IMR-90 (cell line): ENCODE measurements at regions not wholly inside any gene's neighbourhood (a gene's known extent, or its start where the extent isn't known, plus 50 kb on each side); places are given as distances from the start of the nearest gene placed in this dataset.

Experiments used
- ATAC-seq: fragments of 200-7000 bp; cut with Tn5 transposase; 2 replicates; pipeline ENCODE4 v1.9.1; 2020; ENCODE audit warnings: low read depth, mild to moderate bottlenecking, moderate library complexity
- BruUV-seq: library from RNA; stranded (reverse); fragments of 400-500 nt; replicated peaks from 2 replicates; lab custom pipeline; 2021; lab: Mats Ljungman, UMichigan
- CTCF ChIA-PET: fragments of 300-600 bp; formaldehyde crosslinking; extraction: SDS; loops from one replicate; lab custom pipeline; 2021; ENCODE audit warnings: antibody characterized with exemption; lab: Yijun Ruan, JAX
- POLR2A ChIA-PET: fragments of 300-600 bp; sonication (Branson Sonifier 250); formaldehyde crosslinking; loops from one replicate; lab custom pipeline; 2022; ENCODE audit warnings: antibody characterized with exemption; ENCODE audit not compliant: unreplicated experiment; lab: Charles Lee
- DNase-seq: peaks from one replicate; pipeline ENCODE4 v3.0.0; 2013
- H2AFZ ChIP-seq: replicated peaks from 2 replicates; pipeline ENCODE3; 2013; ENCODE audit warnings: low read length, mild to moderate bottlenecking; ENCODE audit not compliant: poor library complexity
- H2AK5ac ChIP-seq: 2 replicates; pipeline ENCODE4 v1.6.1; 2013; ENCODE audit warnings: low read depth, low read length, inconsistent platforms
- H2AK9ac ChIP-seq: replicated peaks from 2 replicates; pipeline ENCODE3; 2013; ENCODE audit warnings: mild to moderate bottlenecking, low read depth, low read length, moderate library complexity; ENCODE audit not compliant: poor library complexity
- H2BK120ac ChIP-seq: 2 replicates; pipeline ENCODE4 v1.6.1; 2013; ENCODE audit warnings: low read depth, low read length, inconsistent platforms
- H2BK15ac ChIP-seq: 3 replicates; pipeline ENCODE4 v1.6.1; 2013; ENCODE audit warnings: low read depth, low read length, inconsistent platforms
- H2BK20ac ChIP-seq: 2 replicates; pipeline ENCODE4 v1.6.1; 2013; ENCODE audit warnings: low read depth, mild to moderate bottlenecking, inconsistent platforms, low read length, moderate library complexity
- H2BK5ac ChIP-seq: 2 replicates; pipeline ENCODE4 v1.6.1; 2013; ENCODE audit warnings: mild to moderate bottlenecking, low read depth, low read length, inconsistent platforms; ENCODE audit not compliant: poor library complexity, severe bottlenecking
- H3K14ac ChIP-seq: replicated peaks from 2 replicates; pipeline ENCODE4 v1.6.1; 2013; ENCODE audit warnings: low read depth, low read length, inconsistent platforms
- H3K18ac ChIP-seq: 2 replicates; pipeline ENCODE4 v1.6.1; 2013; ENCODE audit warnings: low read depth, low read length, control low read depth
- H3K23ac ChIP-seq: 2 replicates; pipeline ENCODE4 v1.6.1; 2013; ENCODE audit warnings: low read depth, low read length, inconsistent platforms
- H3K27ac ChIP-seq: 2 replicates; pipeline ENCODE4 v1.5.1; 2013; ENCODE audit warnings: mild to moderate bottlenecking, control low read depth, low read length; ENCODE audit not compliant: insufficient read depth
- H3K27me3 ChIP-seq: 2 replicates; pipeline ENCODE4 v1.6.1; 2013; ENCODE audit warnings: low read length; ENCODE audit not compliant: control insufficient read depth, insufficient read depth
- H3K36me3 ChIP-seq: 2 replicates; pipeline ENCODE4 v1.6.1; 2013; ENCODE audit warnings: low read length, mixed read lengths; ENCODE audit not compliant: control insufficient read depth, insufficient read depth
- H3K4ac ChIP-seq: 2 replicates; pipeline ENCODE4 v1.6.1; 2013; ENCODE audit warnings: low read depth, low read length, inconsistent platforms
- H3K4me1 ChIP-seq: 2 replicates; pipeline ENCODE4 v1.6.1; 2013; ENCODE audit warnings: low read length, mixed read lengths; ENCODE audit not compliant: control insufficient read depth, insufficient read depth
- H3K4me2 ChIP-seq: 2 replicates; pipeline ENCODE4 v1.6.1; 2013; ENCODE audit warnings: low read depth, mild to moderate bottlenecking, control low read depth, low read length, moderate library complexity
- H3K4me3 ChIP-seq: 2 replicates; pipeline ENCODE4 v1.5.1; 2013; ENCODE audit warnings: low read depth, mild to moderate bottlenecking, control low read depth, low read length, moderate library complexity; ENCODE audit not compliant: insufficient read depth
- H3K56ac ChIP-seq: 2 replicates; pipeline ENCODE4 v1.6.1; 2013; ENCODE audit warnings: low read length, inconsistent platforms; ENCODE audit not compliant: insufficient read depth; ENCODE audit errors: extremely low read depth
- H3K79me1 ChIP-seq, 2 experiments: 2 replicates each; pipeline ENCODE4 v1.6.1; 2013; ENCODE audit warnings: low read length in 2 of 2, inconsistent platforms in 1 of 2, low read depth in 1 of 2
- H3K9ac ChIP-seq: 2 replicates; pipeline ENCODE4 v1.6.1; 2013; ENCODE audit warnings: low read depth, low read length, control low read depth
- H3K9me1 ChIP-seq: 2 replicates; pipeline ENCODE4 v1.6.1; 2013; ENCODE audit warnings: low read length, inconsistent platforms; ENCODE audit not compliant: insufficient read depth
- H3K9me3 ChIP-seq: 2 replicates; pipeline ENCODE4 v1.6.1; 2013; ENCODE audit warnings: low read length; ENCODE audit not compliant: control insufficient read depth, insufficient read depth
- H4K20me1 ChIP-seq: 2 replicates; pipeline ENCODE4 v1.6.1; 2013; ENCODE audit warnings: low read length, inconsistent platforms; ENCODE audit not compliant: insufficient read depth
- H4K5ac ChIP-seq: 2 replicates; pipeline ENCODE4 v1.6.1; 2013; ENCODE audit warnings: mild to moderate bottlenecking, low read depth, low read length, control low read depth
- H4K8ac ChIP-seq, 2 experiments: 2 replicates each; pipeline ENCODE4 v1.6.1; 2013; ENCODE audit warnings: low read depth in 2 of 2, low read length in 2 of 2, control low read depth in 1 of 2, inconsistent platforms in 1 of 2
- H4K91ac ChIP-seq: 2 replicates; pipeline ENCODE4 v1.6.1; 2013; ENCODE audit warnings: low read depth, low read length, inconsistent platforms; ENCODE audit not compliant: insufficient read depth
- BHLHE40 ChIP-seq: fragments of 150-350 bp; IDR thresholded peaks from 2 replicates; pipeline ENCODE4 v1.6.1; 2016; ENCODE audit warnings: mild to moderate bottlenecking, low read depth, low read length
- CHD1 ChIP-seq: IDR thresholded peaks from 2 replicates; pipeline ENCODE4 v1.6.1; 2012; ENCODE audit warnings: low read depth, low read length, improper control_type of control experiment
- ELK1 ChIP-seq: fragments of 150-350 bp; IDR thresholded peaks from 2 replicates; pipeline ENCODE4 v1.6.1; 2016; ENCODE audit warnings: low read depth, mild to moderate bottlenecking, low read length, moderate library complexity, borderline replicate concordance
- MAFK ChIP-seq: IDR thresholded peaks from 2 replicates; pipeline ENCODE4 v1.6.1; 2012; ENCODE audit warnings: low read depth, low read length, improper control_type of control experiment
- MAZ ChIP-seq: IDR thresholded peaks from 2 replicates; pipeline ENCODE4 v1.6.1; 2012; ENCODE audit warnings: low read depth, mild to moderate bottlenecking, low read length, improper control_type of control experiment, moderate library complexity, borderline replicate concordance
- MXI1 ChIP-seq: IDR thresholded peaks from 2 replicates; pipeline ENCODE4 v1.6.1; 2012; ENCODE audit warnings: low read depth, mild to moderate bottlenecking, low read length, moderate library complexity, borderline replicate concordance
- NFE2L2 ChIP-seq: fragments of 150-350 bp; IDR thresholded peaks from 2 replicates; pipeline ENCODE4 v1.6.1; 2016; ENCODE audit warnings: low read depth, mild to moderate bottlenecking, low read length
- POLR2A ChIP-seq: IDR thresholded peaks from 2 replicates; pipeline ENCODE4 v1.6.1; 2012; ENCODE audit warnings: mild to moderate bottlenecking, low read depth, low read length
- RCOR1 ChIP-seq: IDR thresholded peaks from 2 replicates; pipeline ENCODE4 v1.6.1; 2012; ENCODE audit warnings: mild to moderate bottlenecking, low read length, improper control_type of control experiment; ENCODE audit not compliant: insufficient replicate concordance
- RFX5 ChIP-seq: IDR thresholded peaks from 2 replicates; pipeline ENCODE4 v1.8.0; 2012; ENCODE audit warnings: low read depth, mild to moderate bottlenecking, low read length, moderate library complexity
- SMC3 ChIP-seq: fragments of 150-350 bp; IDR thresholded peaks from 2 replicates; pipeline ENCODE4 v1.6.1; 2016; ENCODE audit warnings: low read depth, mild to moderate bottlenecking, antibody characterized with exemption, low read length, moderate library complexity
- WGBS, 2 experiments: methylation state at CpG; one replicate each; pipeline versions ENCODE4 v1.1.5 to v1.1.7; 2013; ENCODE audit warnings: missing lambda C conversion rate in 2 of 2; ENCODE audit not compliant: insufficient read length in 1 of 2; ENCODE audit errors: extremely low coverage in 2 of 2; 5-methylcytosine and 5-hydroxymethylcytosine counted together
- dilution Hi-C: fragments of 300-500 bp; cut with HindIII; formaldehyde crosslinking; loops from one replicate; pipeline ENCODE4 v1.14.3; 2018; ENCODE audit warnings: low sequenced_read_pairs; ENCODE audit not compliant: unreplicated experiment
- in situ Hi-C: fragments of 300-500 bp; cut with MboI; formaldehyde crosslinking; loops from 3 replicates; pipeline ENCODE4 v1.14.3; 2019; ENCODE audit warnings: low sequenced_read_pairs, inconsistent platforms, mixed read lengths
- intact Hi-C: fragments of 100-400 bp; cut with micrococcal nuclease; formaldehyde crosslinking; loops from 2 replicates; pipeline ENCODE4 v1.10.0; 2022

GRCh38 chr13:74388626-74389025, 254.4 kb upstream of the KLF12 start:
- Histone ChIP-seq H2AK9ac (no peak overlapping the region), H2BK15ac (no peak overlapping the region), H3K14ac (no peak overlapping the region), H2AK5ac (no peak overlapping the region), H3K23ac (no peak overlapping the region), H3K4me3 (no peak overlapping the region), H2BK20ac (no peak overlapping the region), H4K8ac (no peak overlapping the region), H2AFZ (no peak overlapping the region), H3K4ac (no peak overlapping the region), H3K79me1 (no peaks in the 10 kb centered on the region), H3K36me3 (no peaks in the 10 kb centered on the region), H3K4me1 (no peaks in the 10 kb centered on the region), H3K9me1 (no peaks in the 10 kb centered on the region), H3K9ac (no peak overlapping the region), H4K5ac (no peak overlapping the region), H4K91ac (no peak overlapping the region), H4K20me1 (no peaks in the 10 kb centered on the region), H3K27ac (no peak overlapping the region), H3K18ac (no peak overlapping the region), H3K56ac (no peak overlapping the region), H3K4me2 (no peak overlapping the region), H3K27me3 (no peaks in the 10 kb centered on the region), H3K9me3 (no peaks in the 10 kb centered on the region), H2BK120ac (no peak overlapping the region), H2BK5ac (no peak overlapping the region)
- DNase-seq: no peak
- in situ Hi-C loops: no loop called here
- no TSS peak for BruUV-seq
- intact Hi-C loops: no loop called here
- 70% methylated on average over 3 of the region's 6 CpGs; no CpG with 5 or more reads in 1 of the 2 experiments for WGBS, 2 experiments
- POLR2A ChIA-PET: no interaction called here
- no peak for ATAC-seq
- dilution Hi-C loops: no loop called here
- TF ChIP-seq BHLHE40 (no peak), RCOR1 (no peak), RFX5 (no peak), CHD1 (no peak), SMC3 (no peak), MAZ (no peak), POLR2A (no peak), NFE2L2 (no peak), MAFK (no peak), MXI1 (no peak), ELK1 (no peak)
- CTCF ChIA-PET: no interaction called here
